NCI-H146 treated with DMSO at 0.1 percent for 48 hours (cell line): ENCODE measurements at regions not wholly inside any gene's neighbourhood (a gene's known extent, or its start where the extent isn't known, plus 50 kb on each side); places are given as distances from the start of the nearest gene placed in this dataset.

Experiments
- DNase-seq: peaks from one replicate; lab custom pipeline; 2025; ENCODE audit not compliant: unreplicated experiment; lab: John Stamatoyannopoulos, UW

GRCh38 chr3:16048435-16049318, 125.8 kb upstream of the GALNT15 start:
- DNase-seq, result no peak

GRCh38 chr3:16050641-16051467, 123.6 kb upstream of the GALNT15 start:
- no peak for DNase-seq

GRCh38 chr3:16051691-16052090, 122.8 kb upstream of the GALNT15 start:
- no peak for DNase-seq

- no peak for DNase-seq
These were observed 121.5 kb upstream of the GALNT15 start for GRCh38 chr3:16052964-16053363.

- no peak for DNase-seq
These were observed 120.7 kb upstream of the GALNT15 start for GRCh38 chr3:16053794-16054193.

GRCh38 chr3:16055606-16056211, 118.8 kb upstream of the GALNT15 start:
- peak; percentile 34 for DNase-seq

- DNase-seq, result no peak
These were observed 118.3 kb upstream of the GALNT15 start for GRCh38 chr3:16056217-16056616.

- no peak for DNase-seq
These were observed 116.0 kb upstream of the GALNT15 start for GRCh38 chr3:16058521-16058920.

GRCh38 chr3:16059081-16059537, 115.4 kb upstream of the GALNT15 start:
- no peak for DNase-seq

- DNase-seq, result no peak
These were observed 114.6 kb upstream of the GALNT15 start for GRCh38 chr3:16059711-16060357.

- DNase-seq, result no peak
These were observed 114.1 kb upstream of the GALNT15 start for GRCh38 chr3:16060358-16060852.

- no peak for DNase-seq
These were observed 113.5 kb upstream of the GALNT15 start for GRCh38 chr3:16060945-16061344.

- DNase-seq, result no peak
These were observed 113.0 kb upstream of the GALNT15 start for GRCh38 chr3:16061491-16061890.

GRCh38 chr3:16063603-16064002, 110.9 kb upstream of the GALNT15 start:
- no peak for DNase-seq

- DNase-seq, result no peak
These were observed 109.7 kb upstream of the GALNT15 start for GRCh38 chr3:16064642-16065414.

GRCh38 chr3:16066545-16066944, 107.9 kb upstream of the GALNT15 start:
- no peak for DNase-seq

- DNase-seq, result no peak
These were observed 107.5 kb upstream of the GALNT15 start for GRCh38 chr3:16066975-16067374.

GRCh38 chr3:16067837-16068471, 106.5 kb upstream of the GALNT15 start:
- no peak for DNase-seq

GRCh38 chr3:16069149-16069922, 105.1 kb upstream of the GALNT15 start:
- no peak for DNase-seq
